Ovary (tissue), 7 donors: ENCODE measurements at regions not wholly inside any gene's neighbourhood (a gene's known extent, or its start where the extent isn't known, plus 50 kb on each side); places are given as distances from the start of the nearest gene placed in this dataset.
"Not testable (repeated sequence)": the region's sequence is repeated elsewhere in the genome, so short reads cannot be mapped to it uniquely, and the experiment has no call there.

ENCODE experiments used
- DNase-seq, 5 donors: peaks; one replicate each; pipeline ENCODE4 v3.0.0-alpha.2; 2019 to 2020
- H3K27ac ChIP-seq, 2 donors: fragments of 200-600 bp; one replicate each; pipeline versions ENCODE4 v1.5.1 to v1.8.0; 2019 to 2022
- H3K27me3 ChIP-seq: fragments of 200-600 bp; one replicate; pipeline ENCODE4 v1.8.0; 2022
- H3K36me3 ChIP-seq: fragments of 200-600 bp; sonication (generic); one replicate; pipeline ENCODE4 v1.5.1; 2019
- H3K4me1 ChIP-seq: one replicate; pipeline ENCODE4 v1.8.1; 2013; ENCODE audit warnings: mild to moderate bottlenecking, moderate library complexity; ENCODE audit not compliant: insufficient read depth
- H3K4me3 ChIP-seq: fragments of 200-600 bp; sonication (generic); one replicate; pipeline ENCODE4 v1.5.1; 2017
- H3K9me3 ChIP-seq, 2 donors: fragments of 200-600 bp in 1 of 2; sonication (generic) in 1 of 2; one replicate each; pipeline versions ENCODE4 v1.5.1 to v1.8.1; 2013 to 2019; ENCODE audit warnings: mild to moderate bottlenecking in 1 of 2, moderate library complexity in 1 of 2
- EP300 ChIP-seq: sonication (generic); formaldehyde crosslinking; IDR thresholded peaks from one replicate; pipeline ENCODE4 v1.6.1; 2017; ENCODE audit warnings: antibody characterized with exemption
- POLR2A ChIP-seq: fragments of 450-650 bp; IDR thresholded peaks from one replicate; pipeline ENCODE4 v1.6.1; 2017; ENCODE audit warnings: antibody characterized with exemption, mild to moderate bottlenecking, moderate library complexity
- WGBS, 3 donors: extraction: QIAGEN DNeasy Blood & Tissue Kit in 1 of 3; methylation state at CpG; one replicate each; pipeline versions ENCODE4 v1.1.5 to v1.1.7; 2013 to 2017; 5-methylcytosine and 5-hydroxymethylcytosine counted together
- intact Hi-C, 4 donors: fragments of 100-400 bp; cut with DNase I; formaldehyde crosslinking; loops; one replicate each; pipeline versions ENCODE4 v1.11.0 to v1.15.1; 2022 to 2023
- TF ChIP-seq, protein P1 (sequence below), 3 donors: fragments of 450-650 bp in 2 of 3; fragments of 200-600 bp in 1 of 3; IDR thresholded peaks; one replicate each; pipeline versions ENCODE4 v1.5.1 to v1.8.0; 2016 to 2022; ENCODE audit warnings: antibody characterized with exemption in 3 of 3, mild to moderate bottlenecking in 1 of 3
- donor health status: DM: no; HTN: no; CAD: no; lungs with moderate emphysema.
- donor health status: DM: no; HTN: no; CAD: no.
- donor health status: Bipolar disorder and iron deficiency.
- donor health status: DM: no; HTN: no; CAD: no.
- donor health status: DM: yes; HTN: yes; CAD: no.

DNA sequence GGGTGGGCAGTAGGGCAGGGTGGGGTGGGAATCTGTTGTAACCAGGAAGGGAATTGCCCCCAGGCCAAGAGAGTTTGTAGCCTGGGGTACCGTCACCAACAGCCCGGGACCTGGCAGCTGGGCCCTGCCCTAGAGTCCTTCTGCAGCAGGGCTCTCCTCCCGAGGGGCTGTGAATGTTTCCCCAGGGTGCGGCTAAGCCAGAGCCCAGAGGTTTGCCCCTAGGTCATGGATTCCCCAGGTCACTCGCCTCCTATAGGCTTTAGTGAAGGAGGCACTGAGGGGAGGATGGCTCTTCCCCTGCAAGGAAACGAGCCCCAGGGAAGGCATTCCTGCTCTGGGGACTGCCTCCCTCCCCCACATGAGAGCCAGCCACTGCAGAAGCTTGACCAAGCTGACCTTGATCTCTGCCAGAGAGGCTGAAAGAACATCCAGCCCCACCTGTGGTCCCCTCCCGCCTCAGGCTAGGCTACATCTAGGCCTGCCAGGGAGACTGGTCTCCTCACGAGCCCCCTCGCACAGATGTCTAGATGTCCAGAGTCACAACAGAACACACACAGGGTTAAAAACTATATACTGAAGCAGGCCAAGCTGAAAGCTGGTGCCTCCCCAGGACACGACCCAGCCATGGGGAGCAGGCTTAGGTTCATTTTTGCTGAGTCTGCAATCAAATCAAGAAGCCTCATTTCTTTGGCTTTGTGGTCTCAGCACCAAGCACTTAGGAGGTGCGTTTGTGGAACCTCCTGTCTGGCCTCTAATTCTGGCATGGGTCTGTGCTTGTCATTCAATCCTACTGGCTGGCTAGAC lies 69.1 kb upstream of the TAMM41 start:
- Histone ChIP-seq H3K27ac (no peak overlapping the region), H3K27me3 (no peaks in the 10 kb centered on the region), H3K36me3 (no peaks in the 10 kb centered on the region), H3K4me3 (no peak overlapping the region), H3K9me3 (no peaks in the 10 kb centered on the region), H3K4me1 (no peaks in the 10 kb centered on the region)
- intact Hi-C loops, result no loop called here
- WGBS, 3 donors, result 36 to 42% (median 38%) methylated on average over 11 of the region's 11 CpGs
- no peak for DNase-seq
- TF ChIP-seq, protein P1, sequence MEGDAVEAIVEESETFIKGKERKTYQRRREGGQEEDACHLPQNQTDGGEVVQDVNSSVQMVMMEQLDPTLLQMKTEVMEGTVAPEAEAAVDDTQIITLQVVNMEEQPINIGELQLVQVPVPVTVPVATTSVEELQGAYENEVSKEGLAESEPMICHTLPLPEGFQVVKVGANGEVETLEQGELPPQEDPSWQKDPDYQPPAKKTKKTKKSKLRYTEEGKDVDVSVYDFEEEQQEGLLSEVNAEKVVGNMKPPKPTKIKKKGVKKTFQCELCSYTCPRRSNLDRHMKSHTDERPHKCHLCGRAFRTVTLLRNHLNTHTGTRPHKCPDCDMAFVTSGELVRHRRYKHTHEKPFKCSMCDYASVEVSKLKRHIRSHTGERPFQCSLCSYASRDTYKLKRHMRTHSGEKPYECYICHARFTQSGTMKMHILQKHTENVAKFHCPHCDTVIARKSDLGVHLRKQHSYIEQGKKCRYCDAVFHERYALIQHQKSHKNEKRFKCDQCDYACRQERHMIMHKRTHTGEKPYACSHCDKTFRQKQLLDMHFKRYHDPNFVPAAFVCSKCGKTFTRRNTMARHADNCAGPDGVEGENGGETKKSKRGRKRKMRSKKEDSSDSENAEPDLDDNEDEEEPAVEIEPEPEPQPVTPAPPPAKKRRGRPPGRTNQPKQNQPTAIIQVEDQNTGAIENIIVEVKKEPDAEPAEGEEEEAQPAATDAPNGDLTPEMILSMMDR (IDR thresholded peaks at IDR 0.05), result no peak
- TF ChIP-seq EP300 (no peak), POLR2A (no peak)

DNA sequence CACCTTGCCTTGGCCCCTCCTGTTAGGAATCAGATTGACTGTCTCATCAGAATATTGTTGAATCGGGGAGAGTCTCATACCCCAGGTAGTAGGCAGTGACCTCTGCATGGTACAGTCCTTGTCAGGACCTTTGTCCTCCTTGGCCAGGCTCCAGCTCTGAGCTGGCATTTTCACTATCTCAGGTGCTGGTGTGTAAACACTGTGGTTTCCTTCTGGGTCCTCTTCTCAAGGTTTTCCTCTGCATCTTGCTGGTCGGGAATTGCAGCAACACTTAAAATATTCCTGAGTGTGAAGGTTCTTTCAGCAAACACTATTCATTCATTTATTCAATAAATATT lies 69.7 kb upstream of the TAMM41 start:
- H3K27me3 ChIP-seq, H3K36me3 ChIP-seq, intact Hi-C loops, H3K9me3 ChIP-seq, H3K4me1 ChIP-seq, DNase-seq, H3K4me3 ChIP-seq, H3K27ac ChIP-seq: not testable (repeated sequence)
- WGBS, 3 donors, result 57 to 65% (median 63%) methylated on average over 2 of the region's 2 CpGs

DNA sequence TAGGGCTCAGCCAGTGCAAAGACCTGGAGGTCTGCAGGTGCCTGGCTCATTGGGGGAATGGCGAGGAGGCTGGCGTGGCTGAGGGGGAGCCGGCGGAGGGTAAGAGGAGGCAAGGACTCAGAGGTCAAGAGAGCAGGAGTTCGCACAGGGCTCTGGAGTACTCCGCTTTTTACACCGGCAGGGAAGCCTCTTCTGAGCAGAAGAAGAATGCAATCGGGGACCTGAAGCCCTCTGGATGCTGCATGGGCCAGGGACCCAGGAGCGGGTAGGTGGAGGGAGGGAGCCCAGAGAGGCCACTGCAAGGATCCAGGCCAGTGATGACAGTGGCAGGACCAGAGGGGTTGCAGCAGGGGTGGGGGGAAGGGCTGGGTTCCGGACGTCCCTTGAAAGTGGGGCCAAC lies 70.4 kb upstream of the TAMM41 start:
- Histone ChIP-seq H3K27me3 (no peaks in the 10 kb centered on the region), H3K27ac (no peak overlapping the region), H3K4me3 (no peak overlapping the region), H3K9me3 (no peaks in the 10 kb centered on the region), H3K36me3 (no peaks in the 10 kb centered on the region), H3K4me1 (no peaks in the 10 kb centered on the region)
- no peak for DNase-seq
- TF ChIP-seq, protein P1 (IDR thresholded peaks at IDR 0.05), result no peak
- TF ChIP-seq EP300 (no peak), POLR2A (no peak)
- WGBS, 3 donors, result 77 to 84% (median 78%) methylated on average over 11 of the region's 11 CpGs
- intact Hi-C loops, result no loop called here

DNA sequence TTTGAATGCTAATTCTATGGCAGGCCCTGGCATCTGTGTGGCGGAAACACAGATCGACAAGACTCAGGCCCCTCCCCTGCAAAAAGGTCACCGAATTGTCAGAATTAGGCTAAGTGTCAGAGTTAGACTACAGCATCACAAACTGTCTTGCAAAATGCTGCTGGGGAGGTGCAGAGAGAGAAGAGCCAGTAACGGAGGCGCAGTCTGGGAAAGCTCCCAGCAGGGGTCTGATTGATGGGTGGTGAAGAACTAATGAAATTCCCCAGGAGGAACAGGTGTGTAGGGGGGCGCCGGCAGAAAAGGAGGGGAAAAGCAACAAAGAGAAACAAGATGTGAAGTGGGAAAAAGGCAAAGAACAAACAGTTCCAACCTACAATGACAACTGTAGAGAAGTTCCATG lies 72.7 kb upstream of the TAMM41 start:
- Histone ChIP-seq H3K36me3 (no peaks in the 10 kb centered on the region), H3K4me1 (no peaks in the 10 kb centered on the region), H3K27ac (no peak overlapping the region), H3K27me3 (no peaks in the 10 kb centered on the region), H3K9me3 (no peaks in the 10 kb centered on the region), H3K4me3 (no peak overlapping the region)
- intact Hi-C loops, result no loop called here
- TF ChIP-seq POLR2A, result no peak
- TF ChIP-seq, protein P1 (IDR thresholded peaks at IDR 0.05), result no peak
- no peak for TF ChIP-seq EP300
- WGBS, 3 donors, result 39 to 45% (median 42%) methylated on average over 7 of the region's 7 CpGs
- no peak for DNase-seq

DNA sequence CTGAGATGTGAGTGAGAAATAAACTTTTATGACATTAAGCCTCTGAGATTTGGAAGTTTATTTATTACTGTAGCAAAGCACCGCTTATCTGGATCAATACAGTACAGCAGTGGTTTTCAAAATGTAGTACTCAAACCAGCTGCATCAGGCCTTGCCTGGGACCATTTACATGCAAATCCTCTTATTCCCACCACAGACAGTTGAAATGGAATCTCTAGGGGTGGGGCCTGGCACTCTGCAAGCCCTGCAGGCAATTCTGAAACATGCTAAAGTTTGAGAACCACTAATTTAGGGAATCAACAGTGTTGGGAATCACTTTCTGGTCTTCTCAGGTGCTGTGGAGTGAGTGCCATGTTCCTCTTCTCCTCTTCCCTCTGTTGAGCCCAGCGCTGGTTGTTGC lies 77.8 kb upstream of the TAMM41 start:
- no peaks in the 10 kb centered on the region for H3K36me3 ChIP-seq
- no peaks in the 10 kb centered on the region for H3K9me3 ChIP-seq
- intact Hi-C loops, result no loop called here
- H3K27ac ChIP-seq, result no peak overlapping the region
- no peak for DNase-seq
- no peak overlapping the region for H3K4me3 ChIP-seq
- 79 to 87% (median 79%) methylated on average over 2 of the region's 2 CpGs for WGBS, 3 donors
- TF ChIP-seq, protein P1 (IDR thresholded peaks at IDR 0.05), result no peak
- TF ChIP-seq EP300 (no peak), POLR2A (no peak)
- no peaks in the 10 kb centered on the region for H3K4me1 ChIP-seq
- H3K27me3 ChIP-seq, result no peaks in the 10 kb centered on the region
